CD4-positive, alpha-beta T cell treated with Interleukin-4 for 1 hour (primary cell): ENCODE measurements at regions not wholly inside any gene's neighbourhood (a gene's known extent, or its start where the extent isn't known, plus 50 kb on each side); places are given as distances from the start of the nearest gene placed in this dataset.
A peak's percentile ranks its signal among the peaks of the same experiment; 100 is the strongest.
"Not testable (repeated sequence)": the region's sequence is repeated elsewhere in the genome, so short reads cannot be mapped to it uniquely, and the experiment has no call there.

Source experiments
- DNase-seq, 2 donors: peaks; one replicate each; pipeline ENCODE4 v3.0.0-alpha.2; 2020 to 2022

- no peak for DNase-seq
These were observed 66.1 kb downstream of the RBMX2 start for GRCh38 chrX:130467936-130468335.

- no peak for DNase-seq
These were observed 66.7 kb downstream of the RBMX2 start for GRCh38 chrX:130468395-130468923.

DNA sequence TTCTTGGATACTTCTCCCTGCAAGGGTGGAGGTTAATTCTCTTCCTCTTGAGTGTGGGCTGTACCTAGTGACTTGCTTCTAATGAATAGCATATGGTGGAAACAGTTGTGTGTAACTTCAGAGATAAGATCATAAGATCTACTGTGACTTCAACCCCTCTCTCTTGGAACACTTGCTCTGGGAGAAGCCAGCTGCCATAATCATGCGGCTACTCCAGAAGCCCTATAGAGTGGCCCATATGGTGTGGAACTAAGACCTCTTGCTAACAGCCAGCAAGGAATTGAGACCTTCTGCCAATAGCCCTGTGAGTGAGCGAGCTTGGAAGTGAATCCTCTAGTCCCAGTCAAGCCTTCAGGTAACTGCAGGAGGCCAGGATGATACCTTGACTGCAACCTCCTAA, 81.1 kb downstream of the RBMX2 start:
- no peak for DNase-seq

GRCh38 chrX:130485870-130486269, 84.1 kb downstream of the RBMX2 start:
- DNase-seq: no peak

- DNase-seq: not testable (repeated sequence)
These were observed 93.7 kb downstream of the RBMX2 start for GRCh38 chrX:130495502-130495901.

DNA sequence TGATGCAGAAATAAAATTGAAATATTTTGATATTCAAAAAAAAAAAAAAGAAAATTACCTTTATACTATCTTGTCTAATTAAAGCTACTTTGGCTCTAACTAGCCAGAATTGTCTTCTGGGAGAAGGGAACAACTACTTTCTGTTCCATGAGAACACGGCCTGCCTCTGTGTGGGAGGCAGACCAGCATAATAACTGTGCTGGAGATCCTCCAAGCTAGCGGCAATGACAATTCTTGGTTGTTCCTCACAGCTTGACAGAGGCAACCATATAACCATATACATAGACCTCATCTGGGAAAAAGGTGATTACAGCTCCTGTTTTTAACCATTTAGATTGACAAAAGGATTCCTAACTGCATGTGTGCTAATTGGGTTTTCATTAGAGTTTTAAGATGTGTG, 95.7 kb downstream of the RBMX2 start:
- DNase-seq: no peak

DNA sequence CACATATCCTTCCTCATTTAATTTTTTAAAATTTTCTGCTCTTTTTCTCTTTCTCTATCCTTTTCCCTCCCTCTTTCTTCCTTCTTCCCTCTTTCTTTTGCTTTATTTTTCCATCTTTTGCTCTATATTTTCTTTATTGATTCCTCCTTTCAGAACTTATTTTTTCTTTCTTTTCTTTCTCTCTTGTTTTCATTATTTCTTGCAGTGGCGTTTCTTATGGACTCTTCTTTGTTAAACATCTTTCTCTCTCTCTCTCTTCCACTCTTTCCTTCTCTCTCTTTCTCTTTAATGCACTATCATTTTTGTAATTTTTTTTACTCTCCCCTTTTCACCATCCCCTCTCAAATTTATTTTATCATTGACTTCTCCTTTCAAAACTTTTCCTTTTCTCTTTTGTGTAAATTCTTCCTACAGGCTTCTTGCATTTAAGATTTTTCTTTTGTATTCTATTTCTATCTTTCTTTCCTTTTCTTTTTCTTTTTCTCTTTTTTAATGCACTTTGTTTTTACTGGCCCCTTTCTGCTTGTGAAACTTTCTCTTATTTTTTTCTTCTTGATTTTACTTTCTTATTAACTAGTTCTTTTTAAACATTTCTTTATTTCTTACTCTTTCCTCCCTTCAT, 97.0 kb downstream of the RBMX2 start:
- DNase-seq: no peak

DNA sequence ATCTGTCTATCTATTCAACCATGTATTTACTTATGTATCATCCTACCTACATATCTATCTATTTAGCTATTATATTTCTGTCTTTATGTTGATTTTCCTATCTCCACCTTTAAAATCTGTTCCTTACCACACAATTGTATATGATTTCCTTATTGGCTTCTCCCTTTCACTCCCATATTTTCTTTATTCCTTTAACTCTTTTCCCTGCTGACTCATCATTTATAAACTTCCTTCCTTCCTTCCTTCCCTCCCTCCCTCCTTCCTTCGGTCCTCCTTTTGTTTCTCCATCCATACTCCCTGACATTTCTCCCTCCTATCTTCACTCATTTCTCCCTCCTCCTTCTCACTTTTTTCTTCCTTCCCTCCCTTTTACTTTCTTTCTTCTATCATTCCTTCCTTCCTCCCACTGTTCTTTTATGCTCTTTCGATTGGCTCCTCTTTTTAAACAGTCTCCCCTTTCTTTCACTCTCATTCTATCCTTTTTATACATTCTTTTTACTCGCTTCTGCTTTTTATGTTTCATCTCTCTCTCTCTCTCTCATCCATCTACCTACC, 100.3 kb downstream of the RBMX2 start:
- DNase-seq: no peak

GRCh38 chrX:130504019-130504418, 102.2 kb downstream of the RBMX2 start:
- DNase-seq: no peak

- DNase-seq: no peak
These were observed 105.2 kb downstream of the RBMX2 start for GRCh38 chrX:130507015-130507414.

GRCh38 chrX:130512534-130512933, 110.7 kb downstream of the RBMX2 start:
- not testable (repeated sequence) for DNase-seq

GRCh38 chrX:130516123-130516522, 114.3 kb downstream of the RBMX2 start:
- DNase-seq: no peak

DNA sequence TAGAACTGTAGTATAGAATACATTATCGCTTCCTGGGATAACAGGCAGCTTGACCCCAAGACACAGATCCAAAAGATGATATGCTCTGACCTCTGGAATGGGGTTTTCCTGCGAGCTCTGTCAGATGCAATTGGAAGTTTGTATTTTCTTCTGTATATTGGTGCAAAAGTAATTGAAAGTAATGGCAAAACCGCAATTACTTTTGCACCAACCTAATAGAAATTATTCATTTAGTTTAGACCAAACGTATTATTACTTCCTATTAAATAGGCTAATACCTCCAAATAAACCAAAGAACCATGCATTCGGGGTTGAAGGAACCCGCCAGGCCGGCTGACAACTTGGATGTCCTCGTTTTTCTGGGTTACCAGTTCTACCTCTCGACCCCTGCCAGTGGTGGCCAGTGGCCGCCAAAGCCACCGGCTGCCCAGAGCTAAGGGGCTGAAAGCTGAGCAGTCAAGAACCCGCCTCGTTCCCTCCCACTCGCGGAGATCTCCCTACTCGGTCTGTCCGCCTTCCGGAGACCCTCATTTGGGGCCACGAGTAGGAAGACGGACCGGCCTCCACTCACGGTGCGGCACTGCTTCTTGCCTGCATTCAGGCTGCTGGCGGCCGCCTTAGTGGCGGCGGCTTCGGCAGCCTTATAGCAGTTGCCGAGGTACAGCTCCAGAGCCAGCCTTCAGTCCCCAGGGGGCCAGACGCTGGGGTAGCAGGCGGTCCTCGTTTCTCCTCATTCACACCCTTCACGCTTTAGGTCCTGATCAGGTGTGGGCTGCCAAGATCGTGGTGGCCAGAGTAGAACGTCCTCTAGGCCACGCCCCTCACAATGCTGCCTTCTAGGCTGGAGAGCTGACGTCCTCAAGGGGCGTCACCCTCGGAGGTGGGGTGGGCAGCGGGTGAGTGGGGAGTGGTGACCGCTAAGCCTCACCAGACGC, 121.9 kb downstream of the RBMX2 start:
- no peak for DNase-seq

- no peak for DNase-seq
These were observed 122.8 kb downstream of the RBMX2 start for GRCh38 chrX:130524476-130525194.

GRCh38 chrX:130529531-130529930, 127.7 kb downstream of the RBMX2 start:
- no peak for DNase-seq

- DNase-seq: no peak
These were observed 129.3 kb downstream of the RBMX2 start for GRCh38 chrX:130531066-130531465.

DNA sequence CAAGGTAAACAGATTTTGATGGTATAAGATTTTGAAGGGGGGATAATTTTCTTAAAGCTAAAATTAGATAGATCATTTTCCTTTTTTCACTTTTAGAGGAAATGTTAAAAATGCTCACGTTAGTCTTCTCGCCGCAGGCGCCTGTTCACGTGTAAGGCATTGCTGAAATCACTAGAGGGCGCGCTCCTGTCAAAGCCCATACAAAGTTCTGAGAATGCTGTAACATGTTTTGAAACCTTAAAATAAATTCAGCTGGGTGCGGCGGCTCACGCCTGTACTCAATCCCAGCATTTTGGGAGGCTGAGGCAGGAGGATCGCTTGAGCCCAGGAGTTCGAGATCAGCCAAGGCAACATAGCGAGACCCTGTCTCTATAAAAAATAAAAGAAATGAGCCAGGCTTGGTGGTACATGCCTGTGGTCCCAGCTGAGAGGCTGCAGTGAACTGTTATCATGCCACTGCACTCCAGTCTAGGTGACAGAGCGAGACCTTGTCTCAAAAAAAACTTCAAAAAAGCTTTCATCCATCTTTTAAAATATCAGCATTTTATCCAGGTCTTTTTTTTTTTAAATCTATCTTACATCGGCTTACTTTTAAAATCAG, 138.0 kb downstream of the RBMX2 start:
- peak; percentile 25 to 27 for DNase-seq

DNA sequence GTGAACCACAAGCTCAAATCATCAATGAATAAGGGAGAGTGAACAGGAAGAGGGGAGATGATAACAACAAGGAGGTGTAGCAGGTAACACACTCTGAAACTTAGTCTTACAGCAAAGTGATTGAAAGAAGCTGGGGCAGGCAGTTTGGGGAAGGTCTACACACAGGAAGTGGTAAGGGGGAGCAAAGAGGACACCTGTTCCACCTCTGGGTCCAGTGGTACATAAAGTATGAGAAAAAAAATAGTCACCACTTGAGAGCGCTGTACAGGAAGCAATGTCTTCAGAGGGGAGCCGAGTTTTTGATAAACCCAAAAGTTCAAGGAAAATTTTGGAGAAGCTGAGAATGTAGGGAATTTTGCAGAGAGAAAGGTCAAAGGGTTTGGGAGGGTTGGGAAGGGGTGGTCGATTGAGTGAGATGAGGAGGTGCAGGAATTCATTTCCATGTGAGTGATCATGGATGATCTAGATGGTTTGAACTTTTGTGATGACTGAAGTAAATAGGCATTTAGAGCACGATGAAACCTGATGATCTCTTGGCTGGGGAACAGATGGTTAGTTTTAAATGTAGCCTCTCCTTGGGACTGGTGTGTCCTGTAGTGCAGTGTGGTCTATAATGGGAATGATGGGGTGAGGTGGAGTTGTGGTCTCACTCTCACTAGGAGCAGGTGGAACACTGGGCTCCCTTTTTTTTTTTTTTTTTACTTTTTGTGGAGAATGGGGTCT, 142.0 kb downstream of the RBMX2 start:
- no peak for DNase-seq

DNA sequence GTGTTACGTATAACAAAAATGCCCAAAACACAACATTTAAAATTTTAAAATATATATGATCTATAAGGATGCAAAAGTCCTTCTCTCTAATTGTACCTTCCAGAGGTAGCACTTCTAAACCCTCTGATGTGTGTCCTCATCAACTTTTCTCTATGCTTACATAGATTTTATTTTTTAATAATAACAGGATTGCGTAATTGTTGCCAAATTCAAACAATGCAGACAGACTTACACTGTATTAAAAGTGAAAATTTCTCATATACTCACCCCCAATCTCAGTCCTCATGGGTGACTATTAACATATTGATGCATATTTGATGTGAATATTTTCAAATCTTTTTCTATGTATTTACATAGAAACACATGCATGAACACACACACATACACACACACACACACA, 144.0 kb downstream of the RBMX2 start:
- no peak for DNase-seq

- DNase-seq: not testable (repeated sequence)
These were observed 147.6 kb downstream of the RBMX2 start for GRCh38 chrX:130549382-130549781.

GRCh38 chrX:130550351-130550750, 148.6 kb downstream of the RBMX2 start:
- DNase-seq: no peak
